Lung (tissue), 11 donors: ENCODE measurements at regions not wholly inside any gene's neighbourhood (a gene's known extent, or its start where the extent isn't known, plus 50 kb on each side); places are given as distances from the start of the nearest gene placed in this dataset.

Experiments
- ATAC-seq: fragments of 200-7000 bp; cut with Tn5 transposase; one replicate; pipeline ENCODE4 v1.9.1; 2020; ENCODE audit warnings: moderate number of reproducible peaks; ENCODE audit not compliant: insufficient read depth, low FRiP score
- DNase-seq, 3 donors: peaks; one replicate each; pipeline ENCODE4 v3.0.0-alpha.2; 2013 to 2017
- H3K27ac ChIP-seq, 2 donors: one replicate each; pipeline ENCODE4 v1.5.1; 2013; ENCODE audit warnings: mild to moderate bottlenecking in 2 of 2, moderate library complexity in 2 of 2, control low read depth in 1 of 2, inconsistent platforms in 1 of 2, low read depth in 1 of 2, low read length in 1 of 2
- H3K27me3 ChIP-seq, 3 donors: one replicate each; pipeline ENCODE4 v1.5.1; 2013; ENCODE audit warnings: low read length in 2 of 3; ENCODE audit not compliant: control insufficient read depth in 3 of 3, insufficient read depth in 3 of 3
- H3K36me3 ChIP-seq, 4 donors: one replicate each; pipeline ENCODE4 v1.5.1; 2013; ENCODE audit warnings: low read length in 4 of 4, mild to moderate bottlenecking in 1 of 4, moderate library complexity in 1 of 4; ENCODE audit not compliant: control insufficient read depth in 4 of 4, insufficient read depth in 4 of 4
- H3K4me1 ChIP-seq, 5 donors: one replicate each; pipeline ENCODE4 v1.5.1; 2013; ENCODE audit warnings: low read length in 5 of 5, mild to moderate bottlenecking in 2 of 5, moderate library complexity in 1 of 5; ENCODE audit not compliant: control insufficient read depth in 5 of 5, insufficient read depth in 5 of 5
- H3K4me3 ChIP-seq: one replicate; pipeline ENCODE4 v1.5.1; 2013; ENCODE audit warnings: mild to moderate bottlenecking, control low read depth, moderate library complexity
- H3K9ac ChIP-seq, 2 donors: one replicate each; pipeline ENCODE4 v1.5.1; 2013; ENCODE audit warnings: low read length in 2 of 2, control low read depth in 1 of 2; ENCODE audit not compliant: insufficient read depth in 1 of 2
- H3K9me3 ChIP-seq, 4 donors: one replicate each; pipeline ENCODE4 v1.5.1; 2013; ENCODE audit warnings: low read length in 3 of 4, mild to moderate bottlenecking in 1 of 4, moderate library complexity in 1 of 4; ENCODE audit not compliant: control insufficient read depth in 4 of 4, insufficient read depth in 3 of 4
- CTCF ChIP-seq: IDR thresholded peaks from 2 replicates; pipeline ENCODE4 v1.5.1; 2012; ENCODE audit warnings: mild to moderate bottlenecking; ENCODE audit errors: control extremely low read depth, extremely low read depth
- WGBS, 2 donors: extraction: QIAGEN DNeasy Blood & Tissue Kit; methylation state at CpG; one replicate each; pipeline ENCODE4 v1.1.7; 2013; 5-methylcytosine and 5-hydroxymethylcytosine counted together
- donor health status: control.
- donor health status: control.
- donor health status: Bipolar disorder and iron deficiency.
- donor health status: healthy.
- donor health status: DM: yes; HTN: yes; CAD: no.

DNA sequence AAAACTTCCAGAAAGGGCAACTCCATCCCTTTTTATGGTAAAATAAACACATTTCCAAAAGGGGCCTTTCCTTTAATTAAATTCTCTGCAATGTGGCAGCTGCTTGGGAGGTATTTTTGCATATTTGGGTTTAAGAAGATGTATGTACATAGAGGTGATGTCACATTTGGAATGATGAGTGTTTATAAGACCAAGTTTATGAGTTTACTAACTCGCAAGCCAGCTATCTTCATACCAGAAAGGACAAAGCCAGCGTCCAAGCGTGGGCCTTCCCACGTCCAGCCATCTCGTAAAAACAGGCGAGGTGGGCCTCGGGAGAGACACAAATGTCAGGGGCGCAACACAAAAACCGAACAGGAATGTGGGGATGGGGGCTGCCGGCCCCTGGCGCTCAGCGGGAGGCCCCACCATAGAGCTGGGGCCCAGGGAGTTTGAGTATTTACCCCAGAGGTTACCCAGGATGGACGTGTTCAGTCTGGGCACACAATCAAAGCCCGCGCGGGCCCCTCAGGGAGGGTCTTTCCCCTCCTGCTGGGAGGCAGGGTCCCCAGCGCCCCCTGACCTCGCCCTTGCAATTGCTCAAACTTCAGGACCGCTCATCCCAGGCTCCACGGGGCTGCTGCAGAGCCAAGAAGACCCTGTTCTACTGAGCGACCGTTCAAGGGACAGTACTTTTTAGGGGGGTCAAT lies 137.3 kb downstream of the TWIST2 start:
- DNase-seq, result no peak
- Histone ChIP-seq H3K4me1 (no peaks in the 10 kb centered on the region), H3K27me3 (peaks cover 0 to 6% (median 0%) of the 10 kb centered on the region in 3 donors), H3K9ac (no peak overlapping the region), H3K27ac (no peak overlapping the region), H3K36me3 (no peaks in the 10 kb centered on the region), H3K9me3 (no peaks in the 10 kb centered on the region), H3K4me3 (no peak overlapping the region)
- ATAC-seq, result no peak
- 86 to 92% methylated on average over 21 to 22 of the region's 22 CpGs for WGBS, 2 donors
- no peak for TF ChIP-seq CTCF

- WGBS, 2 donors, result 71 to 80% methylated on average over 29 to 30 of the region's 30 CpGs
- Histone ChIP-seq H3K27me3 (peaks cover 0 to 6% (median 0%) of the 10 kb centered on the region in 3 donors), H3K27ac (no peak overlapping the region), H3K9me3 (no peaks in the 10 kb centered on the region), H3K9ac (no peak overlapping the region), H3K4me3 (no peak overlapping the region), H3K4me1 (no peaks in the 10 kb centered on the region), H3K36me3 (no peaks in the 10 kb centered on the region)
- no peak for DNase-seq
- no peak for ATAC-seq
- no peak for TF ChIP-seq CTCF
These were observed 138.1 kb downstream of the TWIST2 start for GRCh38 chr2:238985931-238986446.

DNA sequence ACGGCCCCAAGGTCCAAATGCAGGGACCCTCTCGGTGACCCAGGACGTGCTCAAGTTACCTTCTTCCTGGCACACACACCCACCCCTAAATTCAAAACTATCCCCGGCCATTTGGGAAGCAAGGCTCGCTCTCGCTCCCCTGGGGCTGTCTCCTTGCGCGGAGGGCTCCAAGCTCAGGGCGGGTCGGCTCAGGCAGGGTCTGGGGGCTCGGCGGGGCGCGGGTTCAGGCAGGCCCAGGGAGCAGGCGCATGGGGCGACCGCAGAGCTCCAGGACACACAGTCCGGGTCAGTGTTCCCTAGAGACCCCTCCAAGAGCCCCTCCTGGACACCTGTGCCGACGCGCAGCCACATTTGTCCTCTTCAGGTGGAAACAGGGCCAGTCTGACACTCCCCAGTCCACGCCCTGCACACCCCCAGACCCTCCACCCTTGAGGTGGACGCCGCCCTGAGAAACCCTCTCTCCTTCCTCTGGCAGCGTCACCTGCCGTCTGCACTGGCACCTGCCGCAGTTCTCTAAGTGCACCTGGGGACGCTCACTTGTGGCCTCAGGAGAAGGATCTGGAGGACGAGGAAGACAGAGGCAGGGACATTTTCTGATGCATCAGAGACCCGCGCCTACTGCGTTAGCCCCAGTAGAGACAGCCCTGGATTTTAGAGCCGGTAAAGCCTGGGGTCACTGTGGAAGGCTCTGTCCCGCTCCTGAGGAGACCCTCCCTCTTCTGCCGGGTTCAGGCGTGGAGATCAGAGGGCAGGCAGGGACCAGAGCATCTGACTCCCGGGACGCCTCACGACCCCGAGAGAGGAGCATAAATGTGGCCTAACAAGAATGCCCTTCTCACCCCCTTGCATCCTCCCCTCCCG lies 138.8 kb downstream of the TWIST2 start:
- WGBS, 2 donors, result 84 to 89% methylated on average over 41 of the region's 41 CpGs
- H3K27me3 ChIP-seq, result peaks cover 0 to 6% (median 0%) of the 10 kb centered on the region in 3 donors

More for the DNA sequence above, 138.8 kb downstream of the TWIST2 start:
- no peak for TF ChIP-seq CTCF
- DNase-seq (no peak), ATAC-seq (no peak)
- H3K36me3 ChIP-seq, result no peaks in the 10 kb centered on the region
- H3K9me3 ChIP-seq, result no peaks in the 10 kb centered on the region
- no peaks in the 10 kb centered on the region for H3K4me1 ChIP-seq
- H3K4me3 ChIP-seq, result no peak overlapping the region
- H3K27ac ChIP-seq, result no peak overlapping the region
- no peak overlapping the region for H3K9ac ChIP-seq
